H1 (cell line): ENCODE measurements at regions not wholly inside any gene's neighbourhood (a gene's known extent, or its start where the extent isn't known, plus 50 kb on each side); places are given as distances from the start of the nearest gene placed in this dataset.

Experiments
- ASH2L ChIP-seq: fragments of 200-600, 300-600 bp; sonication (generic); IDR thresholded peaks from one replicate; pipeline ENCODE4 v1.7.1; 2017; ENCODE audit warnings: low read length
- CEBPB ChIP-seq: IDR thresholded peaks from 2 replicates; pipeline ENCODE4 v1.6.1; 2012; ENCODE audit warnings: low read depth, low read length
- CREB1 ChIP-seq: IDR thresholded peaks from 2 replicates; pipeline ENCODE4 v1.6.1; 2012; ENCODE audit warnings: inconsistent platforms
- E2F6 ChIP-seq: IDR thresholded peaks from 2 replicates; pipeline ENCODE4 v1.6.1; 2012; ENCODE audit warnings: inconsistent platforms
- HDAC6 ChIP-seq: IDR thresholded peaks from one replicate; pipeline ENCODE4 v1.7.1; 2012; ENCODE audit warnings: low read depth, mild to moderate bottlenecking, inconsistent platforms, low read length, moderate library complexity
- JUND ChIP-seq: IDR thresholded peaks from 2 replicates; pipeline ENCODE4 v1.6.1; 2011; ENCODE audit warnings: mild to moderate bottlenecking, improper control_type of control experiment, low read length
- MAFK ChIP-seq: IDR thresholded peaks from 2 replicates; pipeline ENCODE4 v1.6.1; 2012; ENCODE audit warnings: low read depth, mild to moderate bottlenecking, improper control_type of control experiment, low read length
- PHF8 ChIP-seq: fragments of 200-600 bp; sonication (generic); conservative IDR thresholded peaks from 2 replicates; pipeline ENCODE4 v1.7.1; 2012; ENCODE audit warnings: low read depth, mild to moderate bottlenecking, inconsistent platforms, low read length, moderate library complexity
- POLR2A ChIP-seq, 2 experiments: IDR thresholded peaks; 1 replicate in 1 of 2; 2 replicates in 1 of 2; pipeline ENCODE4 v1.6.1; 2011; ENCODE audit warnings: low read depth in 2 of 2, low read length in 2 of 2, mild to moderate bottlenecking in 2 of 2; ENCODE audit errors: control extremely low read depth in 1 of 2
- SIN3A ChIP-seq, 2 experiments: IDR thresholded peaks in 1 of 2; conservative IDR thresholded peaks in 1 of 2; 2 replicates each; pipeline ENCODE4 v1.6.1; 2011 to 2012; ENCODE audit warnings: low read length in 2 of 2, improper control_type of control experiment in 1 of 2, low read depth in 1 of 2, mild to moderate bottlenecking in 1 of 2
- TAF1 ChIP-seq: IDR thresholded peaks from 2 replicates; pipeline ENCODE4 v1.6.1; 2011; ENCODE audit warnings: mild to moderate bottlenecking, low read depth, low read length
- TF ChIP-seq, protein P1 (sequence below), 3 experiments: IDR thresholded peaks; 1 replicate in 2 of 3; 2 replicates in 1 of 3; pipeline versions ENCODE4 v1.5.1 to v1.6.1; 2011; ENCODE audit warnings: low read length in 3 of 3, mild to moderate bottlenecking in 3 of 3, inconsistent platforms in 2 of 3, low read depth in 1 of 3, moderate library complexity in 1 of 3; ENCODE audit not compliant: insufficient read depth in 1 of 3; ENCODE audit errors: control extremely low read depth in 1 of 3

GRCh38 chr4:180642732-180643131 lies 1600.5 kb upstream of the TENM3 start:
- TF ChIP-seq HDAC6 (no peak), PHF8 (no peak), CREB1 (no peak), POLR2A (IDR thresholded peaks at IDR 0.05; ENCODE audit: control extremely low read depth in 1 of 2, low read depth in 2 of 2, low read length in 2 of 2) (no peak), JUND (no peak), ASH2L (no peak), TAF1 (no peak), MAFK (no peak), CEBPB (no peak), E2F6 (no peak), SIN3A (conservative IDR thresholded peaks at IDR 0.05 in 1 of 2, IDR thresholded peaks at IDR 0.05 in 1 of 2; ENCODE audit: low read depth in 1 of 2, low read length in 2 of 2) (no peak)
- TF ChIP-seq, protein P1, sequence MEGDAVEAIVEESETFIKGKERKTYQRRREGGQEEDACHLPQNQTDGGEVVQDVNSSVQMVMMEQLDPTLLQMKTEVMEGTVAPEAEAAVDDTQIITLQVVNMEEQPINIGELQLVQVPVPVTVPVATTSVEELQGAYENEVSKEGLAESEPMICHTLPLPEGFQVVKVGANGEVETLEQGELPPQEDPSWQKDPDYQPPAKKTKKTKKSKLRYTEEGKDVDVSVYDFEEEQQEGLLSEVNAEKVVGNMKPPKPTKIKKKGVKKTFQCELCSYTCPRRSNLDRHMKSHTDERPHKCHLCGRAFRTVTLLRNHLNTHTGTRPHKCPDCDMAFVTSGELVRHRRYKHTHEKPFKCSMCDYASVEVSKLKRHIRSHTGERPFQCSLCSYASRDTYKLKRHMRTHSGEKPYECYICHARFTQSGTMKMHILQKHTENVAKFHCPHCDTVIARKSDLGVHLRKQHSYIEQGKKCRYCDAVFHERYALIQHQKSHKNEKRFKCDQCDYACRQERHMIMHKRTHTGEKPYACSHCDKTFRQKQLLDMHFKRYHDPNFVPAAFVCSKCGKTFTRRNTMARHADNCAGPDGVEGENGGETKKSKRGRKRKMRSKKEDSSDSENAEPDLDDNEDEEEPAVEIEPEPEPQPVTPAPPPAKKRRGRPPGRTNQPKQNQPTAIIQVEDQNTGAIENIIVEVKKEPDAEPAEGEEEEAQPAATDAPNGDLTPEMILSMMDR (IDR thresholded peaks at IDR 0.05; ENCODE audit: control extremely low read depth in 1 of 3, insufficient read depth in 1 of 3, low read depth in 1 of 3, low read length in 3 of 3) = no peak
